Hepatocyte (in vitro differentiated cells): ENCODE measurements at regions not wholly inside any gene's neighbourhood (a gene's known extent, or its start where the extent isn't known, plus 50 kb on each side); places are given as distances from the start of the nearest gene placed in this dataset.

Experiments used
- EZH2 ChIP-seq: fragments of 200-600 bp; sonication (generic); IDR thresholded peaks from 2 replicates; pipeline ENCODE4 v1.6.1; 2016; ENCODE audit warnings: antibody characterized with exemption, mild to moderate bottlenecking, borderline replicate concordance
- EZH2phosphoT487 ChIP-seq: fragments of 200-600 bp; sonication (generic); IDR thresholded peaks from one replicate; pipeline ENCODE4 v1.6.1; 2018; ENCODE audit warnings: antibody characterized with exemption, mild to moderate bottlenecking, low read depth, moderate library complexity; ENCODE audit not compliant: unreplicated experiment, severe bottlenecking

DNA sequence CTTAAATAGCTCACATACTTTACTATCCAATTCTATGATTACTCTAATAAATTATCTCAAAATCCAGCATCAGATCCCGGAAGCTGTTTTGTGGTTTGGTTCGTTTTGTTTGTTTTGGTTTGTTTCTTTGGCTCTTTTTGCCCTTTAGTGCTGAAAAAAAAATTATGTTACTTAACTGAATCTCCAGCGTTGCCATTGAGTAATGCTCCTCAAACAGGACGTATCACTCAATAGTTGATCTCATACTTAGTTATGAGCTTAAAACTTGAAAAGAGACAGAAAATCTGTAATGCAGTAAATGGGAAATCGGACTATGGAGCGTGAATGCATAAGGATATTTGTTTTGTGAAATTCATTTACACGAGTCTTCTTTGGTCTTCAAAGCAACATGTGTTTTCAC lies 533.8 kb upstream of the TMPRSS15 start:
- TF ChIP-seq EZH2phosphoT487 (no peak), EZH2 (no peak)
